ENCODE measurements at regions not wholly inside any gene's neighbourhood (a gene's known extent, or its start where the extent isn't known, plus 50 kb on each side); places are given as distances from the start of the nearest gene placed in this dataset.

DNA sequence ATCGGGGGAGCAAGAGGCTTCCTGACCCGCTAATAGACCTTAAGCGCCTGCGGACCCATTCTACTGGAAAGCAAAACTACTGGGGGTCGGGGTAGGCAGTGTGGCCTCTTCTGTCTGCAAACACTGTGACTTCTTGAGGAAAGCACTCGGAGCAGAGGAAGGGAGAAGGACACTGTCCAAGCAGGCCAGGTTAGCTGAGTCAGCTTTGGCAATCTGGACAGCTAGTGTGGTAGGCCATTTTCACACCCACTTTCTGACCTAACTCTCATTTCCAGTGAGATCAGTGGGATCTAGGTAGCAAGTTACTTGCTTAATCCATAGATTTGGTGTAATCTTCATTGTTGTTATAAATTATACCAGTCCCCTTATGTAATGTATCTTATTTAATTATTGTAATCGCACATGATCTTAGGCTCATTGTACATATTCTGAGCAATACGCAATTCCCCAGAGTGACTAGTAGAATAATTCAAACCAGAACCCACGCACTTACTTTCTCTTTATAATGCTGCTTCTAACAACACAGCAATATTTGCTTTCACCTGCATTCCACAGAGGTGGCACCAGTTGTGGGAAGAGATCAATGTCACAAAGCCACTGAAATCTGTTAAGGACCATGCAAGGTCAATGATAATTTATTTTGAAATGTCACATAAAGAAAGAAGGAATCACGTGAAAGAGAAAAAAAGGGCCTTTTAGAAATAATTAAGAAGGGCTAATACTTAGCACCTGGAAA, 82.9 kb downstream of the NREP start:
- TF ChIP-seq POLR2AphosphoS5 (IDR thresholded peaks at IDR 0.05) (no peak), POLR2A (IDR thresholded peaks at IDR 0.05) (no peak)
- TF ChIP-seq, protein P1, sequence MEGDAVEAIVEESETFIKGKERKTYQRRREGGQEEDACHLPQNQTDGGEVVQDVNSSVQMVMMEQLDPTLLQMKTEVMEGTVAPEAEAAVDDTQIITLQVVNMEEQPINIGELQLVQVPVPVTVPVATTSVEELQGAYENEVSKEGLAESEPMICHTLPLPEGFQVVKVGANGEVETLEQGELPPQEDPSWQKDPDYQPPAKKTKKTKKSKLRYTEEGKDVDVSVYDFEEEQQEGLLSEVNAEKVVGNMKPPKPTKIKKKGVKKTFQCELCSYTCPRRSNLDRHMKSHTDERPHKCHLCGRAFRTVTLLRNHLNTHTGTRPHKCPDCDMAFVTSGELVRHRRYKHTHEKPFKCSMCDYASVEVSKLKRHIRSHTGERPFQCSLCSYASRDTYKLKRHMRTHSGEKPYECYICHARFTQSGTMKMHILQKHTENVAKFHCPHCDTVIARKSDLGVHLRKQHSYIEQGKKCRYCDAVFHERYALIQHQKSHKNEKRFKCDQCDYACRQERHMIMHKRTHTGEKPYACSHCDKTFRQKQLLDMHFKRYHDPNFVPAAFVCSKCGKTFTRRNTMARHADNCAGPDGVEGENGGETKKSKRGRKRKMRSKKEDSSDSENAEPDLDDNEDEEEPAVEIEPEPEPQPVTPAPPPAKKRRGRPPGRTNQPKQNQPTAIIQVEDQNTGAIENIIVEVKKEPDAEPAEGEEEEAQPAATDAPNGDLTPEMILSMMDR (IDR thresholded peaks at IDR 0.05), result no peak

All from breast epithelium (tissue), 3 donors.